ENCODE measurements at regions not wholly inside any gene's neighbourhood (a gene's known extent, or its start where the extent isn't known, plus 50 kb on each side); places are given as distances from the start of the nearest gene placed in this dataset.

- H3K27me3 ChIP-seq (ENCODE audit: control insufficient read depth in 4 of 4, insufficient read depth in 4 of 4, low read length in 3 of 4) = peaks cover 0 to 8% (median 0%) of the 10 kb centered on the region in 4 donors
- DNase-seq (ENCODE audit: low spot score) = no peak
- no peaks in the 10 kb centered on the region for H3K9me3 ChIP-seq (ENCODE audit: control insufficient read depth in 4 of 4, low read length in 3 of 4)
- WGBS = 67% methylated on average over 4 of the region's 4 CpGs
- TF ChIP-seq RXRA (IDR thresholded peaks at IDR 0.05) (no peak), YY1 (IDR thresholded peaks at IDR 0.05) (no peak), TAF1 (conservative IDR thresholded peaks at IDR 0.05) (no peak), EGR1 (IDR thresholded peaks at IDR 0.05; ENCODE audit: low read depth in 2 of 2) (no peak), ZBTB33 (IDR thresholded peaks at IDR 0.05) (no peak), SP1 (IDR thresholded peaks at IDR 0.05) (no peak), FOXA1 (IDR thresholded peaks at IDR 0.05) (no peak), RAD21 (IDR thresholded peaks at IDR 0.05) (no peak), HNF4A (conservative IDR thresholded peaks at IDR 0.05) (no peak), GABPA (IDR thresholded peaks at IDR 0.05 in 1 of 2, conservative IDR thresholded peaks at IDR 0.05 in 1 of 2) (no peak), HNF4G (IDR thresholded peaks at IDR 0.05) (no peak), JUND (IDR thresholded peaks at IDR 0.05) (no peak), REST (IDR thresholded peaks at IDR 0.05) (no peak), ATF3 (IDR thresholded peaks at IDR 0.05) (no peak), FOXA2 (IDR thresholded peaks at IDR 0.05) (no peak), NR2F2 (IDR thresholded peaks at IDR 0.05) (no peak)
- TF ChIP-seq, protein P1, sequence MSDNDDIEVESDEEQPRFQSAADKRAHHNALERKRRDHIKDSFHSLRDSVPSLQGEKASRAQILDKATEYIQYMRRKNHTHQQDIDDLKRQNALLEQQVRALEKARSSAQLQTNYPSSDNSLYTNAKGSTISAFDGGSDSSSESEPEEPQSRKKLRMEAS (IDR thresholded peaks at IDR 0.05) = no peak
- TF ChIP-seq, protein P2, sequence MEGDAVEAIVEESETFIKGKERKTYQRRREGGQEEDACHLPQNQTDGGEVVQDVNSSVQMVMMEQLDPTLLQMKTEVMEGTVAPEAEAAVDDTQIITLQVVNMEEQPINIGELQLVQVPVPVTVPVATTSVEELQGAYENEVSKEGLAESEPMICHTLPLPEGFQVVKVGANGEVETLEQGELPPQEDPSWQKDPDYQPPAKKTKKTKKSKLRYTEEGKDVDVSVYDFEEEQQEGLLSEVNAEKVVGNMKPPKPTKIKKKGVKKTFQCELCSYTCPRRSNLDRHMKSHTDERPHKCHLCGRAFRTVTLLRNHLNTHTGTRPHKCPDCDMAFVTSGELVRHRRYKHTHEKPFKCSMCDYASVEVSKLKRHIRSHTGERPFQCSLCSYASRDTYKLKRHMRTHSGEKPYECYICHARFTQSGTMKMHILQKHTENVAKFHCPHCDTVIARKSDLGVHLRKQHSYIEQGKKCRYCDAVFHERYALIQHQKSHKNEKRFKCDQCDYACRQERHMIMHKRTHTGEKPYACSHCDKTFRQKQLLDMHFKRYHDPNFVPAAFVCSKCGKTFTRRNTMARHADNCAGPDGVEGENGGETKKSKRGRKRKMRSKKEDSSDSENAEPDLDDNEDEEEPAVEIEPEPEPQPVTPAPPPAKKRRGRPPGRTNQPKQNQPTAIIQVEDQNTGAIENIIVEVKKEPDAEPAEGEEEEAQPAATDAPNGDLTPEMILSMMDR (IDR thresholded peaks at IDR 0.05; ENCODE audit: low read depth, low read length, missing input control) = no peak
- no peak overlapping the region for H3K4me3 ChIP-seq (ENCODE audit: low read depth in 1 of 3, low read length in 3 of 3)
- no peaks in the 10 kb centered on the region for H3K4me1 ChIP-seq (ENCODE audit: control insufficient read depth in 4 of 4, insufficient read depth in 4 of 4, low read length in 3 of 4)
- no peaks in the 10 kb centered on the region for H3K36me3 ChIP-seq (ENCODE audit: control insufficient read depth in 4 of 4, insufficient read depth in 3 of 4, low read depth in 1 of 4, low read length in 3 of 4)
- H3K9ac ChIP-seq (ENCODE audit: low read depth in 1 of 2, low read length in 2 of 2) = no peak overlapping the region
- H3K27ac ChIP-seq (ENCODE audit: low read depth in 1 of 2, low read length in 2 of 2) = no peak overlapping the region
These were observed 169.3 kb downstream of the KCNE4 start for GRCh38 chr2:223221139-223221835.

Data from liver (tissue), 8 donors.